Stimulated activated CD4-positive, alpha-beta T cell treated with anti-CD3 and anti-CD28 coated beads, Interleukin-4, amount 100 ng/mL, for 24 hours (primary cell): ENCODE measurements at regions not wholly inside any gene's neighbourhood (a gene's known extent, or its start where the extent isn't known, plus 50 kb on each side); places are given as distances from the start of the nearest gene placed in this dataset.

Source experiments
- DNase-seq: peaks from one replicate; pipeline ENCODE4 v3.0.0-alpha.2; 2020

- DNase-seq: no peak
These were observed 50.8 kb upstream of the KCNJ6 start for GRCh38 chr21:37967036-37967435.

DNA sequence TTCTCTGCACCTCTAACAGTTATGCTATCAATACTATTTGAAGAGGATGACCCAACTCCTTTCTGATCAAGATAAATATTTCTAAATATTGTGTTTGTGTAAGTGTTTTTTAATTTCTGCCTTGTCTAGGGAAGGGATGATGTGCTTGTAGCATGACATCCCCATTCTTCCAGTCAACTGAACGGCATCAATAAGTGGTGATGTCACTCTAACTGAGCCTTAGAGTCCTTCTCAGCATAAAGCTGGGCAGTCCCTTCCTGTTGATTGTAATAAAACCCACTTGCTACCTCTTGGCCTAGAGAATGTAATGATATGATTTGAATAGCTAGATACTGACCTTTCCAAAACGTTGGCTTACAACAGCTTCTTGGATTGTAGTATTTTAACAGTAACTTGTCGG is 52.5 kb upstream of the KCNJ6 start:
- no peak for DNase-seq

DNA sequence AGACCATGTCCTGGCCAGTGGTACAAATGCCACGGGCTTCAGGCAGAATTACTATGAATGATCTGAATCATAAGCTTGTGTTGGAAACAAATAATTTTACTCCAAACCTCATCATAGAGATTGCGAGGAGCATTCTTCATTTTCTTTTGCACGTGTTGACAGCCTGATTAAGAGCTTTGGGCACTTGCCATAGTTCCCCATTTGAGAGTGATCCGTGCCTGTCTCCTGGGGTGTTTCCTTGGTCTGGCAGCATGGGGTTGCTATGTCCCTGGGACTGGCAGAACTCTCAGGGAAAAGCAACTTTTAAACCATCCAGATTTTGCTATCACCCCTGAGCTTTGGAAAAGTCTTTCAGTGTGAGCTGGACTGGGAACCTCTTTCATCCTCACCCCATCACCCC is 54.3 kb upstream of the KCNJ6 start:
- DNase-seq: no peak

DNA sequence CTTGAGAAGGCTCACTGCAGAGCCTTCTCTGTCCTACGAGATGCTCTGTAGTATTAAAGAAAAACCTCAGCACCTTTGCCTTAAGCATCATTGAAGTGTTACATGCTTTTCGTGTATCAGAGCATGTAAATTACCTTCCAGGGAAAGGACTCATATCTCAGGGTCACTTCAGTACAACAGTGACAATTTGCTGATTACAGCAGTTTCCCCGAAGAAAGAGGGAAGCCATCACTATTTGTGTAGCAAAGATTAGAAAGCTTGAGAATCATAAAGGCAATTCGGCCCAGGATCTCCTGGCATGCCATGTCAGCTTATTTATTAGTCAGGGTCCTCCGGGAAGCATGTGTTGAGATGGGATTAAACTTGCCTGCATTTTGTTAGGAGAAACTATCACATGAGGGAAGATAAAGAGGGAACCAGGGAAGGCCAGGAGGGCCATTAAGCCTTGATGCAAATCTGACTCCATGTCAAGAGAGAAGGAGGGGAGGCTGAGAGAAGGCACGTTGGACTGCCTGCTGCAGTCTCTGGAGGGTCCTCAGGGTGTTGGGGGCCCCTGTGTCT is 55.2 kb upstream of the KCNJ6 start:
- DNase-seq: no peak

DNA sequence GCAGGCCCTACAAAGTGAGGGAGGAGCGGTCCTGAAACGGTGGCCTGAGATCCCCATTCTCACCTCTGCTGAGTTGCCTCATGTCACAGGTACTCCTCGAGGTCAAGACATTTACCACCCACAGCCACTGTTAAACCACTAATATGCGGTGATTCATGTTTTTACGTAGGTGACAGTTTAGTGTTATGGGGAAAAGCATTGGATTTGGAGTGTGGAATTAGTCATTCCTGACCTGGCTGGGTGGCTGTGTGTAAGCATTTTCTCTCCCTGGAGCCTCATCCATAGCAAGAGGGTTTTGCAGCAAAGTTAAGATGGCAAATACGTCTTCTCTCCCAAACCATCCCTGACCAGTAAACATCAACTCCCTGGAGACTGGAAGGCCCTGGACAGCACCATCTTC is 57.8 kb upstream of the KCNJ6 start:
- DNase-seq: no peak

DNA sequence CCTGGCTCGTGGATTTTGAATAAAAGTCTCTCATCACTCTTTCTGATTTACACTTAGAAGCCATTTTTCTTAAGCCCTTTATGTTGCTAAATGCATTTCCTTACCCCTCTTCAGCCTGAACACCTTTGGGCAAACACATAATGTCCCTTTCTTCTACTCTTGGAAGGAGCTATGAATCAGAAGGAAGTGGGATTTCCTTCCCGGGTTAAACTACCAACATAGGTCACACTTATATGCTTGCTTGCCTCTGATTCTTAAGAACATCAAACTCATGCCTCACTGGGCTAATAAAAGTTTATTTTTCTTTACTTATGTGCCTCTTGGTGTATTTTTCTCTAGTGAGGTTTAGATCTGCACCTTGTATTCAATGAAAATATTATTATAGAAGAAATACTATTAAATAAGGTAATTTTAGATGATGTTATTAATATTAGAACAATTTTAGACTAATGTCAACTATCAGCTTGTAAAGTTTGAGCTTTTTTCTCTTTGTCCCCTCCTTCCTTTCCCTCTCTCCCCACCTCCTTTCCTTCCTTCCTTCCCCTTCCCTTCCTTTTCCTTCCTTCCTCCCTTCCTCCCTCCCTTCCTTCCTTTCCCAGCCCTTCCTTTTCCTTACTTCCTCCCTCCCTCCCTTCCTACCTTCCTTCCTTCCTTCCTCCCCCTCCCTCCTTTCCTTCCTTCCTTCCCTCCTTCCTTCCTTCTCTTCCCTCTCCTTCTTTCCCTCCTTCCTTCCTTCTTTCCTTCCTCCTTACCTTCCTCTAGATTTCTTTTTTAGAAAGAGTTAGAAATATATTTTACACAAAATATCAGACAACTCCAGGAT is 66.5 kb upstream of the KCNJ6 start:
- no peak for DNase-seq

- no peak for DNase-seq
These were observed 67.3 kb upstream of the KCNJ6 start for GRCh38 chr21:37983336-37984095.

DNA sequence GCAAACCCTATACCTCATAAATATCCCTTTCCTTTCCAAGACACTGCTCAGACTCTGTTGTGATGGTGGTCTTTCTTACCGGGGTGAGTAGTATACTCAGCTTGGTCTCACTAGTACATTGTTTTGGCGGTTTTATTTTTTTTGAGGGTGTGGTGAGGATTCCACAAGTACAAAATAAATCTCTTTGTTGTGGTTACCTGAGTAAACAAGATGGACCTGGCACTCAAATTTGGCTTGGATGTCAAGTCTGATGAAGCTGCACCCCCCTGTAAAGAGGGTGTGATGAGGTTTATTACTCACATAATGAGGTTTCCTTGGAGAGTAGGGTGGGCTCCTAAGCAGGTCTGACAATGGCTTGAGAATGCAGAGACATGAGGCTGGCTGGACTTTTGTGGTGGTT is 68.2 kb upstream of the KCNJ6 start:
- DNase-seq: no peak

- DNase-seq: no peak
These were observed 69.7 kb upstream of the KCNJ6 start for GRCh38 chr21:37986000-37986399.

DNA sequence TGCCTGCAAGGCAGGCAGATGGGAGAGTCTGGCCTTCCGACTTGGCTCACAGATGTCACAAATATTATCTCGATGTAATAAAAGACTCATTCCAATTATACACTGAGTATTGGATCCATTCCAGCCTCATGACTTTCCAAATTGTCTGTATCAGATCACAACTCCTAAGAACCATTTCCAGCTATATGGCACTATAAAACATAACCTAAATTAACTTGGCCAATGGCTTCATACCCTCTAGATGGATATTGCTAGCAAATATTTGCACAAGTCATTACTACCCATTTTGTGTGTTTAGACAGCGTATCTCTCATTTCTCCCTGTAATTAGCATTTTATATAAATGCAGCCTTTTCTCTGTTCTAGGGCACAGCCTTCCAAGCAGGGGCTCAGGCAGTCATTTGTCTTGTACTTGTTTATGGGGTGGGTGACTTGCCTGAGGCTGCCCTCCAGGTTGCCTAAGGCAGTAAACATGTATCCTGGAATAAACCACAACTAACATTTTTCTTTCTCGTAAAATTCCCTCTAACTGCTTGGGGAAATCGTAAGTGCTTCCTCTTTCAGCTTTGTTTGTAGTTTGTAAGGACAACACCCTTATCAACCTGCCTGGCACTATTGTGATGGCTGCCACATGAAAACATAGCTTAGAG is 70.6 kb upstream of the KCNJ6 start:
- no peak for DNase-seq

- no peak for DNase-seq
These were observed 71.4 kb upstream of the KCNJ6 start for GRCh38 chr21:37987668-37988067.

DNA sequence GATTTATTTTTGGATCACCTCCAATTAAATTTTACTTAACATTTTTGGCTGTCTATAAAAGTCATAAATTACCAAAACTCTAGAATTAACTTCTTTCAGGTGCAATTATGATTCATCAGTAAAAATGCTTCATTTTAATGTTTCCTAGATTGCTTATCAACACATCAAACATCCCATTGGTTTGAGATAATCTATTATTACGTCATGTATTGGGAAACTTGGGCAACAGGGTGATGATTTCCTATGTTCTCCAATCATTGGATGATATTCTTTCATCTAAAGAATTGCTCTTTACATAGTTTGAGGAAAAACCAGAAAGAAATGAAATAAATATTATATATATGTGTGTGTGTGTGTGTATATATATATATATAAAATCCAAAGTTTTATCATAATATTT is 76.8 kb upstream of the KCNJ6 start:
- no peak for DNase-seq

GRCh38 chr21:37994211-37994610 is 78.0 kb upstream of the KCNJ6 start:
- DNase-seq: no peak

GRCh38 chr21:38012672-38013071 is 96.4 kb upstream of the KCNJ6 start:
- DNase-seq: no peak

DNA sequence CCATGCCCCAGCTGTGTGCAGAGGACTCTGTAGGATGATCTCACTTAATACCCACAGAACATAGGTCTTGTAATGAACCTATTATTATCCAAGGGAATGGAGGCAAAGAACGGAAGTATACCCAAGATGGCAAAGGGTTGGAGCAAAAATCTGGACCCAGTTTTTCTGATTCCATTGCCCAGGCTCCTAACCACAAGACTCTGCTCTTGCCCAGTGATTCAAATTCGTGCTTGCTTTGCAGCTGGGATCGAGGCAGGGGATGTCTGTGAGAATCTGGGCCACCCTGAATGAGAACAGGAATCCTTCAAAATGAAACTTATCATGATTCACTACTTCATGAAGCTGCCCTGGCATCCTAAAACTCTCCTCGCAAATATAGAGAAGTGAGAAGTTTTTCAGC is 97.5 kb upstream of the KCNJ6 start:
- no peak for DNase-seq

DNA sequence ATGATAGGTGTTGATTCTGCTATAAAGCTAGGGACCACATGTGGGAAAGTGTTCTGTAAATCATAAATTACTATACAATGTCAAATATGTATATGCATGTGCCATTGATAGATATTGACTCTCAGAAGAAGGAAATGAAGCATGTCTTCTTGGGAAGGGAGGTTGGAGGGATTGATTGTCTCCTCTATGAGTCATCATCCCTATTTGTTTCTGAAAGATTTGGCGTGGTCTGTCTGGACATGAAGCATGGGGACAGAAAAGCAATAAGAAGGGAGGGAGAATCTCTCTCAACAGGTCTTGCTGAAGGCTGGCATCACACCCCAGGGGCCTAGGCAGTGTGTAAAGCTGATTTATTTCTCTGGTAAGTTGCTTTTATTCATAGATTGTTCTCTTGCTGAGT is 98.0 kb upstream of the KCNJ6 start:
- no peak for DNase-seq

DNA sequence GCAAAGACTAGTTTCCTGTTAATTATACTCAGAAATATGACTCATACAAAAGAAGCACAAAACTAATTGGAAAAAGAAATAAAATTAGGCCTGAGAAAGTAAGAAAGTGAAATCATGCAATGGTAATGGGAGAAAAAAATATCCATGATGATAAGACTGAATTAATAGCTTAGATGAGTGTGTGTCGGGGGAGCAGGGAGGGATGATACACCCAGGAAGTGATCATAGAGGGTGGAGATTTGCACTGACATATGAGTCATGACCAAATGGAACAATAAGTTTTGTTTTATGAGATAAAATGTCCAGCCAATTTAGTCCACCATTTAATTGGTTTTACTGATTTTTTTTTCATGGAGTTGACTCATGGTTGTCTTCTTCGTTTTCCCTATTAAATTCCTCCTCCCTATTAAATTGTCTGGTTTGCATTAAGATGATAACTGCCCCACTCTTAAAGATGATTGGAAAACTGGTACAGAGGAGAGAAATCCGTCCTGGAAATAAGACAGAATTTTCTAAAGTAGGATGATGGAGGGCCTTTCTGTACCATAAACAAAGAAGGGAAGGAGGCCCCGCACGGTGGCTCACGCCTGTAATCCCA is 111.7 kb upstream of the KCNJ6 start:
- DNase-seq: no peak

DNA sequence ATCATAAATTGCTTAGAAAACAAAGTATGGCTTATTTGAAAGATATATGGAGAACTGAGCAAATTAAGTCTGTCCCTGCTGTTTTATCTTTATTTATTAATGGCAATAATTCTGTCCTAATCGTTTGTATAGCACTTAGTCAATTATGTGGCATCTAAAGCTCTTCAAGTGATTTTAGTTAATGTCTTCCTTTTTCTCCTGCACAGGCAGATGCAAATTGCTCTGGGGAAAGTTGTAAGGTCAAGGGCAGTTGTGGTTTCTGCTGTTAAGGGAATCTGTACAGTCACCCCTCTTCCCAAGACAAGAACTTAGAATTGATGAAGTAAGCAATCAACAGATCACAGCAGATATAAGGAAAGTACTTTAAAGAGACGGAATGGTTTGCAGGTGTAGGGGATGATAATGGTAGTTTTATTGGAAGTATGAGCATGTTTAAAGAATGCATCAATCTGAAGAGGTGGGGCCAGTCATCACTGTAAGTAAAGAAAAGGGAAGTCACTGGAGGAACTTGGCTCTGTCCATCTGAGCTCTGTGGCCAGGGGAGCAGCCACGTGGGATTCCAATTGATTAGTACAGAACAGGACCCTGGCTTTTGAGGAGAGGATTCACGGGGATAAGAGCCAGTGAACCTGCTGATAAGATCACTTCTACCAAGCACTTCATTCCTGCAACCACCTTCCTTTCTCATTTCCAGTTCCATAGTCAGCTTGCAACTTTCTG is 116.0 kb upstream of the KCNJ6 start:
- no peak for DNase-seq

GRCh38 chr21:38036016-38036415 is 119.8 kb upstream of the KCNJ6 start:
- DNase-seq: no peak

DNA sequence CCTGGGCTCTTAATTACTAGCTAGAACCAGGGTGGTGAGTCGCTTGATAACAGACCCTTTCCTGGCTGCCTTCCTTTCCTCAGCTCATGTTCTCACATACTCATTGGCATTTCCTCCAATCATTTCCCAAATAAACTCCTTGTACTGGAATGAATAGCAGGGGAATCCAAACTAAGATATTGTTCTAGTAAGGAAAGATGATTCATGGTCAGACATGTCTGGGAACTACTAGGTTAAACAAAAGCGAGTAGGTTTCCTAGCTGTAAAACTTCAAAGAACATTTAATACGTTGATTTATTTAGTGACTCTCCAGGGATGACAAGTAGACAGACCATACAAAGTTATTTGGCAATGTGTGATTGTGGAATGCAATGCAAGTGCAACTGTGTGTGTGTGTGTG is 121.2 kb upstream of the KCNJ6 start:
- DNase-seq: no peak

DNA sequence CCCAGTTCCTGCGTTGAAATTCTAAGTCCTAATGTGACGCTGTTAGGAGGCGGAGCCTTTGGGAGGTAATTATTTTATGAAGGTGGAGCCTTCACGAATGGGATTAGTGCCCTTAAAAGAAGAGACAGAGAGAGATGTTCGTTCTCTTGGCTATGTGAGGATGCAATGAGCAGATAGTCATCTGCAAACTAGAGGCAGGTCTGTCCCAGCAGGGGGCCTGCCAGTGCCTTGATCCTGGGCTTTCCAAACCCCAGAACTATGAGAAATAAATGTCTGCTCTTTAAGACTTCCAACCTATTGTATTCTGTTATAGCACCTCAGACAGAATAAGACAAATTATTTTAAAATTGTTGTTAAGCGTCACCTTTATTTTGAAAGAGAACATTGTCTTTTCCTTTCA is 123.1 kb upstream of the KCNJ6 start:
- DNase-seq: no peak

DNA sequence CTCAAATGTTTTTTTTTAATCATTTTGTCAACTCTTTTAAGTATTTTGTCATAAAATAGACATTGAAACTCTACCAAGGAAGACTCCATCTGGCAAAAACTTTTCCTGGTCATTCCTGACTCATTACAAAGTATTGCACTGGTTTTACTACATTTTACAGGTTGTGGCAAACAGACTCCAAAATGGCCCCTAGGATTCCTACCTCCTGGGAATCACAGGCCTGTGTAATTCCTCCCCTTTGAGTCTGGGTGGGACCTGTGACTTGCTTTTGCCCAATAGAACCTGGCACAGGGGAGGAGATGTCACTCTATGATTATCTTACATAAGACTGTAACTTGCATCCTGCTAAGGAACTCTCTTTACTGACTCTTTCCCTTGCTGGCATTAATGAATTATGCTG is 123.6 kb upstream of the KCNJ6 start:
- no peak for DNase-seq

- DNase-seq: no peak
These were observed 125.2 kb upstream of the KCNJ6 start for GRCh38 chr21:38041493-38041892.
